A549 (cell line): ENCODE measurements at regions not wholly inside any gene's neighbourhood (a gene's known extent, or its start where the extent isn't known, plus 50 kb on each side); places are given as distances from the start of the nearest gene placed in this dataset.

ENCODE experiments used
- EP300 ChIP-seq, 2 experiments: fragments of >200 bp; sonication (Bioruptor Twin); formaldehyde crosslinking; IDR thresholded peaks; 2 replicates in 1 of 2; 3 replicates in 1 of 2; pipeline ENCODE4 v1.6.1; 2016 to 2017
- JUN ChIP-seq, 2 experiments: fragments of >200 bp; sonication (Bioruptor Twin); formaldehyde crosslinking; IDR thresholded peaks; 2 replicates in 1 of 2; 3 replicates in 1 of 2; pipeline ENCODE4 v1.6.1; 2016 to 2017
- POLR2A ChIP-seq: IDR thresholded peaks from 2 replicates; pipeline ENCODE4 v1.6.1; 2012; ENCODE audit warnings: mild to moderate bottlenecking, low read length
- RFX5 ChIP-seq: fragments of 450-650 bp; IDR thresholded peaks from 2 replicates; pipeline ENCODE4 v1.7.1; 2014; ENCODE audit warnings: antibody characterized with exemption, mild to moderate bottlenecking, moderate library complexity
- ZNF302 ChIP-seq: fragments of 250-450 bp; sonication (Bioruptor Pico); IDR thresholded peaks from 2 replicates; pipeline ENCODE4 v1.9.0; 2021; ENCODE audit warnings: inconsistent platforms, mild to moderate bottlenecking, moderate library complexity
- TF ChIP-seq, protein P1 (sequence below): IDR thresholded peaks from 2 replicates; pipeline ENCODE4 v1.6.1; 2012; ENCODE audit warnings: low read depth, borderline replicate concordance

DNA sequence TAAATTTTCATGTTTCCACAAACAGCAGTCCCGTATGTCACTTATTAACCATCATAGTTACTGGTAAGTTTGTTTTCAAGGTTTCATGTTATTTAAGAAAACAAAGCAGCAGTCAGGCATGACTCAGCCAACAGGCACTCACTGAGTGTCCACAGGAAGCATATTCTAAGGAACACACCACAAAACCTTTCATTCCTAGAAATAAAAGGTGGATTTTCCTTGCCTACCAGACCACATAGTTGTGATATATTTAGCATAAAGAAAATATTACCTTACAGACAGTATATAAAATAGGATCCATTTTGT is 143.3 kb upstream of the AVPR1A start:
- TF ChIP-seq EP300 (IDR thresholded peaks at IDR 0.05) (no peak), RFX5 (no peak), POLR2A (no peak), JUN (IDR thresholded peaks at IDR 0.05) (no peak), ZNF302 (CRISPR knock-in tag) (no peak)
- TF ChIP-seq, protein P1, sequence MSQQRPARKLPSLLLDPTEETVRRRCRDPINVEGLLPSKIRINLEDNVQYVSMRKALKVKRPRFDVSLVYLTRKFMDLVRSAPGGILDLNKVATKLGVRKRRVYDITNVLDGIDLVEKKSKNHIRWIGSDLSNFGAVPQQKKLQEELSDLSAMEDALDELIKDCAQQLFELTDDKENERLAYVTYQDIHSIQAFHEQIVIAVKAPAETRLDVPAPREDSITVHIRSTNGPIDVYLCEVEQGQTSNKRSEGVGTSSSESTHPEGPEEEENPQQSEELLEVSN: no peak
